CD4-positive, alpha-beta T cell treated with Interleukin-4 for 4 hours (primary cell): ENCODE measurements at regions not wholly inside any gene's neighbourhood (a gene's known extent, or its start where the extent isn't known, plus 50 kb on each side); places are given as distances from the start of the nearest gene placed in this dataset.
"Not testable (repeated sequence)": the region's sequence is repeated elsewhere in the genome, so short reads cannot be mapped to it uniquely, and the experiment has no call there.

Experiments
- DNase-seq: peaks from one replicate; pipeline ENCODE4 v3.0.0-alpha.2; 2020

DNA sequence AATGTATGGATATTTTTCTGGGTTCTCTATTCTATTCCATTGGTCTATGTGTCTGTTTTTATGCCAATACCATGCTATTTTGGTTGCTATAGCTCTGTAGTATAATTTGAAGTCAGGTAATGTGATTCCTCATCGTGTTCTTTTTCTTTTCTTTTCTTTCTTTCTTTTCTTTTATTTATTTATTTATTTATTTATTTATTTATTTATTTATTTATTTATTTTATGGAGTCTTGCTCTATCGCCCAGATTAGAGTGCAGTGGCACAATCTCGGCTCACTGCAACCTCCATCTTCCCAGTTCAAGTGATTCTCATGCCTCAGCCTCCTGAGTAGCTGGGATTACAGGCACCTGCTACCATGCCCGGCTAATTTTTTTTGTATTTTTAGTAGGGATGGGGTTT is 315.2 kb downstream of the SV2B start:
- not testable (repeated sequence) for DNase-seq

DNA sequence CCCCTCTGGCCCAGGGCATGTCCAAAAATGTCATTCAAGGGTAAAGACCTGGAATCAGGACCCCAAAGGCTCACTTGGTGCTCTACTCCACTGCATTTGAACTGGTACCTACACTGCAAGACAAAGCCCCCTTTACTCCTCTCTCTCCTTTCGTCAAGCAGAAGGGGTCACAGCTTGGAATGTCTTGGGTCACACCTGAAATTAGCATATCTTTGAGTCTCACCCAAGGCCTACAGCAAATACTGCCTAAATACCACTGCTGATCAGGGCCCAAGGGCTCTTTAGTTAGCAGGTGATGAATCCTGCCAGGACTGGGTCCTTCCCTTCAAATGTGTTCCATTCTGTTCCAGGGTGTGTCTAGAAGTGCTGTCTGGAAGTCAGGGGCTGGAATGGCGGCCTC is 320.6 kb downstream of the SV2B start:
- DNase-seq: no peak

DNA sequence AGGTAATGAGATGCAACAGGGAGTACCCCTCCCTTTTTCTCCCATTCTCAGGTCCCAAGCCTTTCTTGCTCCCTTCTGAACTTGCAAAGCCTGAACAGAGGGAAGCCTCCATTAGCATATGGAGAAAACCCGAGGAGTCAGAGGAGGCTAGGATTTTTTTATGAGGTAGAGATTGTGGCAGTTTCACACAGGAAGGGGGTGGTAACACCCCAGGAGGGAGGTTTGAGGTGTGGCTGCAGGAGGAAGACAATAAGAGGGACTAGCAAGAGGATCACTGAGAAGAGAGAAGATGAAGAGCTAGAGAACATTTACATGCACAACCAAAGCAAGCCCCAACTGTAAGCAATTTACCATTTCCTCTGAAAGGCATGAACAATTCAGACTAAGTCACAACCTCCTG is 322.7 kb downstream of the SV2B start:
- DNase-seq: peak; percentile 59

DNA sequence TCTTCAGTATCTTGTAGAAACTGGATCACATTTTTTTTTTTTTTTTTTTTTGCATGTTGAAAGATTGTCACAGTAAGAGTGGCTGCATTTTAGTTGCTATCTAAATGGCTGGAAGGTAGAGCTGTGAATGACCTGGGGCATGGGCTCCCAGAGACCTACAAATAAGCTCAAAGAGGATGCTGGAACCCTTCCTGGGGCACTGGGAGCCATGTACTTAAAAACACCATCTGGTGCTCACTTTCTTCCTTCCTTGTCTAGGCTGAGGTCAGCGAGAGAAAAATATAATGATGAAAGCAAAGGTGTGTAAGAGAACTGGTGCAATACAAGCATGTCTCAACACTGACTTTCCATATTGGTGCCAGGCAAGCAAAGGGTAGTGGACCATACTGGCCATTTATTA is 323.9 kb downstream of the SV2B start:
- DNase-seq: no peak

DNA sequence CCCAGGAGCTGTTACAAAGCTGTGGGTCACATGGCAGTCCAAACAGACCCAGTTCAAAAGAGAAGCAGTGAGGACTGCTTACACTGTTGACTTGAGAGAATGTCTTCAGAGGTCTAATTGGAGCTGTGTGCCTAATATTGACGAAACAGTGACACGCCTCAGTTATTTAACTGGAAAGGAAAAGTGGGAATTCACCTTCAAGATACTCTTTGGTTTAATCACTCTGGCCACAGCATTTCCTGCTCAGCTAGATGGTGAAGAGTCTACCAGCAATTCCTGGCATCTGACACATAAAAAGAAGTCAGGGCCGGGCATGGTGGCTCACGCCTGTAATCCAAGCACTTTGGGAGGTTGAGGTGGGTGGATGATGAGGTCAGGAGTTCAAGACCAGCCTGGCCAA is 326.4 kb downstream of the SV2B start:
- peak; percentile 56 for DNase-seq

DNA sequence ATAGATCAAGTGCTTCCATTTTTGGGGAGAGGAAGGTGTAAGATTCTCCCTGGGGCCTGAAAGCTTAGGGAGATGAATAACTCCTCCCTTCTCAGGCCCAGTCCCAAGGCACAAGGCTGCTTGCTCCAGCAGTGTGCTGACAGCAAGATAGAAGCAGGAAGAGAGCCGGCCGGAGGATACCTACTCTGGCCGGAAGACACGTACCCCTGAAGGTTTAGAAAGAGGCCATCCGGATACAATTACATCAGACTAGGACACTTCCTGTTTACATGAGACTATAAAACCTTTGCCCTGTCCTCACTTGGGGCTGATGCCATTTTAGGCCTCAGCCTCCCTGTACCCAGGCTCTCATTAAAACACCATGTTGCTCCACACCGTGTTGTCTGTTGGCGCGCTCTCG is 329.9 kb downstream of the SV2B start:
- DNase-seq: no peak

DNA sequence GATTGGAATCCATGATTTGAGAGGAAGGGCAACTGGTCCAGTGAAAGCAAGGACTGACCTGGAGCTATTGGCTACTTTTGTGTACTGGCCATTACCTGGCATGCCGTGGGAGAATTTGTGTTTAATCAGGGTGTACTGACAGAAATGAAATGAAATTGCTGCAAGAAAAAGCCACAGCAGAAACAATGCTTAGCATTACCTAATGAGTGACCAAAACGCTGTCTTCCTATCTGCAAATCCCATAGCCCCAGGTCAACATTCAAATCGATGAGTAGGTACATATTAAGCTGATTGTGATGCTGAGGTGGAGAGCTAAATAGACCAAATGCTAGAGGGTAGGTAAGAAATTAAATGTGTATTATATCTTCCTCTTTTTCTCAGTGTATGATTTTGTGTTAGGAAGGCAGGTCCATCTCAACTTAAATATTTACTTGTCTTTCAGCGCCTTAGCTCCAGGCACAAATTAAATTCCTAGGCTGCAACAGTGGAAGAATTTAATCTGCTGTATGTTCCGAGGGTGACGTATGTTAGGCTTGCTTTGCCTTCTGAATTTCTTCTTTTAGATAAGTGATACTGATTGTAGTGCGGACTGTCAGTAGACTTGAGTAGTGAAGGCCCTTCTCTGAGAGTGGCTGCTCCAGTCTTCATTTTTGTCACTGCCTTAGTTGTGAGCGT is 331.1 kb downstream of the SV2B start:
- DNase-seq: no peak

DNA sequence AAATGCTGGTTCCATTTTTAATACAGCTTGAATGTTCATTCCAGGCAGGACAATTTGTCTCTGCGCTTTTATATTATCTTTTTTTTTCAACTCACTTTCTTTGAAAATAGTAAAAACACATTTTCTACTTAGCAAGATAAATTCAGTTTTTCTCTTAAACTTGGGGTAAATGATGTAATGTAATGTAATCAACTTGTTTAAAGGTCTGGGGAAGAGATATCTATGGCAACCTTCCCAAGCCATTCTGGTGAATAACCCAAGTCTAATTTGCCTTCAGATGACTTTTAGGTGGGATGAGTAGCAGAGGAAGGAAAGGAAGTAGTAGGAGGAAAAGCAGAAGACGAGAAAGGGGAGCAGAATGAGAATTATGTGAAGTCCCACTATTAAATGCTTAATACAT is 335.1 kb downstream of the SV2B start:
- DNase-seq: no peak

DNA sequence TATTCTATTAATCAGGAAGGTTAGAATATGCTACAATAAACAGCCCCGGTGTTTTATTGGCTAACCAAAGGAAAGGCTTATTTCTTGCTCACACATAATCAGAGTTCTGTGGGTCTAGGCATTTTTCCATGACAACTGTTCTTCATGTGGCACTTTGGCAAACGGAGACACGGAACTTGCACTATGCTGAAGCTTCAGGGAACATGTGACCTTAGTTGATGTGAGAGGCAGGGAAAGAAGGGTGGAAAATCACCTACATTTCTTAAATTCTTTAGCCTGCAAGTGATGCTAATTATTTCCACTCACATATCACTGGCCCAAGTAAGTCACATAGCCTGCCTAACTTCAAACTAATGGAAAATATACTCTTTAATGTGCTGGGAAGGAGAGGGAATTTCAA is 344.6 kb downstream of the SV2B start:
- DNase-seq: no peak

DNA sequence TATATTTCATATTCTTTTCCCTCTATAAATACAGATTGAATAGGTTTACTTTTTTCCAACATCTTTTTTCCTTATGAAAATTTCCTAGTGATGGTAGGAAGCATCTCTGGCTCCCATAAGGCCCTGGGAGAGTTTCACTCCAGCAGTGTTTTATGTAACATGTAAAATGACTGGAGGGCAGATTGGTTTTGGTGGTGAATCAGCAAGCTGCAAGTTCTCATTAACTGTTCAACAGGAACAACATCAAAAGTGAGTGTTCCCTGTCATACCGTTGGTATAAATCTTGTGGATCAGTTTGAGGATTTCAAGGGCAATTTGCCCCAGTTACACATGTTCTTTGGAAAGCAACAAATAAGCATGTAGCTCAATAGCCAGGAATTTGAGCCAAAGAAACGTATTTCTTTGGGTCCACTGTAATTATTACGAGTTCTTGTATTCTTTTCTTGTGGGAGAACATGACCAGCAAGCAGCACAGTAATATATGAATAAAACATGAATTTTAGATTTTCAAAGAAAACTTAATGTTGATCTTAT is 345.7 kb downstream of the SV2B start:
- no peak for DNase-seq

DNA sequence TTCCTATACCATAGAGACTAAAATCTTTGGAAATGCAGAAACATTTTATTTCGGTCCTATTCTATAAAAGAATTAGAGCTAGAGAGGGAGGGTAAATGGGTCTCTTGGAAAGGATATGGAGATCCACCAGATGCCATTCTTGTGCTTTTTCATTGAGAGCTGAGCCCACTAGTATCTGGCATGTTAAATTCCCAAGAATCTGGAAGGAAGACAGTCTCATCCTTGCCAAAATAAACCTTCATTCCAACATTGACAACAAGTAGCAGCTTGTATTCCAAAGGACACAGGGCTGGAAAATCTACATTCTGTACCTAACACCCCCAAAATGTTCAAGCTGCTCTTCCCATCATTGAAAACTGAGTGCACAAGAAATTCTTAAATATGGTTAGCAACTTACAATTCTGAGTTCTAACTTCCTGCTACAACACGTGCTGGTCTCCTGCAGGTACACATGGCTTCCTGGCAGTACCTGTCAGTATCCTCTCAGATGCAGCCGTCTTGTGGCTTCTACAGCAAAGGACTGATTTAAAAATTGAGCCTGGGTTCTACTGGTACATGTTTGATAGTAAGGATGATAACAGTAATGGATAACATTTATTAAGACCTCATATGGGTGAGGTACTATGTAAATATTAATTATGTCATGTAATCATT is 348.1 kb downstream of the SV2B start:
- no peak for DNase-seq

DNA sequence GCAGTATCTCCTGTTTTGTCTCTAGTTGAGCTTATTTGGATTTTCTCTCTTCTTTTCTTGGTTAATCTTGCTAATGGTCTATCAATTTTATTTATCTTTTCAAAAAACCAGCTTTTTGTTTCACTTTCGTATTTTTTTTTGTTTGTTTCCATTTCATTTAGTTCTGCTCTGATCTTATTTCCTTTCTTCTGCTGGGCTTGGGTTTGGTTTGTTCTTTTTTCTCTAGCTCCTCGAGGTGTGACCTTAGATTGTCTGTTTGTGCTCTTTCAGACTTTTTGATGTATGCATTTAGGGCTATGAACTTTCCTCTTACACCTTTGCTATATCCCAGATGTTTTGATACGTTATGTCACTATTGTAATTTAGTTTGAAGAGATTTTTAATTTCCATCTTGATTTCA is 353.3 kb downstream of the SV2B start:
- peak; percentile 46 for DNase-seq

DNA sequence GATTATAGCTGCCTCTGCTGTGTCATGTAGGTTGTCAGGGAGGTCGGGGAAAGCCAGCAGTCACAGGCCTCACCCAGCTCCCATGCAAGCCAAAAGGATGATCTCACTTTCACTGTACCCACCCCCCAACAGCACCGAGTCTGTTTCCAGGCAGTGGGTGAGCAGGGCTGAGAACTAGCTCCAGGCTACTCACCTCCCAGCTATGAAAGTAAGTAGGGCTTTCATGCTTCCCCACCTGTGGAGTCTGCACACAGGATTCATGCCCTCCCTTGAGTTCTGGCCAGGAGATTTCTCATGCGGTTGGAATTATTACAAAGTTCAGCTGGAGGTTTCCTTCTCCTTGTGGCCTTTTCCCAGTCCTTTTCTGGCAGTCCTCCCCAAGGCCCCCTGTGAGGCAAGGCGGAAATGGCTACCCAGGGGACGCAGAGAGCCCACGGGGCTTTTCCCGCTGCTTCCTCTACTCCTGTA is 356.2 kb downstream of the SV2B start:
- DNase-seq: no peak

DNA sequence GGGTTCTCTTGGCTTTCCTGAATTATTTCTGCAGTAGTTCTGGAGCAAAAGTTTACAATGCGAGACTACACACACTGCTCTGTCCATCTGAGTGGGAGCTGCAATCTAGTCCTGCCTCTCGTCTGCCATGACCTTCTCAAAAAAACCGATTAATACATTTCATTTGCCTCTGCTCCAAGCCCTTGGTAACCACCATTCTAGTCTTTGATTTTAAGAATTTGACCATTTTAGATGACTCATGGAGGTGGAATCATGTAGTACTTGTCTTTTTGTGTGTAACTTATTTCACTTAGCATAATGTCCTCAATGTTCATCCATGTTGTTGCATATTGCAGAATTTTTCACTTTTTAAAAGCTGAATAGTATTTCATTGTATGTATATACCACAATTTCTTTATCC is 356.9 kb downstream of the SV2B start:
- no peak for DNase-seq

DNA sequence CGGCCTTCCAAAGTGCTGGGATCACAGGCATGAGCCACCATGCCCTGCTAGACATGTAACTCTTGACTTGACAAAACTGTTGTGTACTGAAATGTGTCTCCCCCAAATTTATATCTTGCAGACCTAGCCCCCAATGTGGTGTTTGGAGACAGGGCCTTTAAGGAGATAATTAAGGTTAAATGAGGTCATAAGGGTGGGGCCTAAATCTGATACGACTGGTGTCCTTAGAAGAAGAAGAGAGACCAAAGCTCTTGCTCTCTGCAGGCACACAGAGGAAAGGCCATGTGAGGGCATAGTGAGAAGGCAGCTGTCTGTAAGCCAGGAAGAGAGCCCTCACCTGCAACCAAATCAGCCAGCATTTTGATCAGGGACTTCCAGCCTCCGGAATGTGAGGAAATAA is 361.3 kb downstream of the SV2B start:
- DNase-seq: no peak

DNA sequence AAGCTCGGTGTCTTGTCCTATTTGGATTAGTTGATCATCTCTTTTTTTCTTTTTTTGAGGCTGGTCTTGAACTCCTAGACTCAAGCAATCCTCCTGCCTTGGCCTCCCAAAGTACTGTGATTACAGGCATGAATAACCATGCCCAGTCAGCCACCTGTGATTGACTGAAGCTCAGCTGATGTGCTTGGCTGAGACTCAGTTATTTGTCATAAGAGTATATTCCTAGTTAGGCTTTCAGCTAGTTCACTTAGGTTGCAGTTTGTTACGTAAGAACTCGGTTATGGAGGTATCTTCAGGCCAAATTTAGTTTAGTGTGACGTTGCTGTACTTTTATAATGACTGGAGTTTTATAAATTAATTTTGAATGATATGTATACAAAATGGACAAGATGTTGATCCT is 365.0 kb downstream of the SV2B start:
- DNase-seq: no peak

DNA sequence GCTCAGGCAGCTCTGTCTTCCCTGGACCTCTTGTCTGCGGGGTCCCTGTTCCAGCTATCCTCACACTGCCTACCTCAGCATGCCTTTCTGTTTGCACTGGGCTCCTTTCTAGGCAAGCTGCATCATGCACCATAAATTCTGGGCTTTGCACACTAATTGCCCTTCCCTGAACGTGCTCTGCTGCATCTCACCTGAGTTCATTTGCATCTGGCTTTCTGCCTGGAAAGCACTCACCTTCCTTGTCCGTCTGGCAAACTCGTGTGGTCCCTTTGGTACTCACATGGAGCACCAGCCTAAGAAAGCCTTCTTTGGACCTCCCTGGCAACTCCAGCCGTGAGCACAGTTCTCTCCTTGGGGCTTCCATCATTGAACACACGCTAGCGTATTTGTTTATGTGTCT is 365.6 kb downstream of the SV2B start:
- no peak for DNase-seq

DNA sequence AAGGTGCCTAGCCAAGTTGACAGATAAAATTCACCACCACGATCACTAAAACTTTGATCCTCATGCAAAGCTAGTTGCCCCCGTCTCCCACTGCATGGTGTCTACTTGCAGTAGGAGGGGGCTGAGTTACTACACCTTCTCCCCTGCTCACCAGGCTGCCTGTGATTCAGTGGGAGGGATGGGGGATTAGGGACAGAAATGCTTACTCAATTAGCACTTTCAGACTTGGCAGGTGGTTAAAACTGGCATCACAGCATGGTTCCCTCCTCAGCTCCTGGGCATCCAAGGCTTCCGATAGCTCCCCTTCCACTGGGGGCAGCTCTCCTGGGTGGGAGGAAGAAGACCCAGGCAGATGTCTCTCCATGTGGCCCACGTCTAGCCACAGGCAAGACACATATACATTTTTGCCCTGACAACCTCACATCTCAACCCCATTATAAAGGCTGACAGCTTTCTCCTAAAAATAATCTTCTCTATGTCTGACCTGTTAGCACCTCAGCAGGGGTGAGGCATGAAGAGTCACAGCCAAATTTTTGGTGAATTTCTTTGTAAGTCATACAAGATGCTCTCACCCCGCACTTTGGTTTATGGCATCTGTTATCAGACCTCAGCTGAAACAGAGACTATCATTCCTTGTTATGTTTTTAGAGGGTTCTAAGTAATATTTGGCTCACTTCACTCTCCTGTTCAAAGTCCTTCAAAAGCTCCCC is 369.0 kb downstream of the SV2B start:
- DNase-seq: peak; percentile 56

DNA sequence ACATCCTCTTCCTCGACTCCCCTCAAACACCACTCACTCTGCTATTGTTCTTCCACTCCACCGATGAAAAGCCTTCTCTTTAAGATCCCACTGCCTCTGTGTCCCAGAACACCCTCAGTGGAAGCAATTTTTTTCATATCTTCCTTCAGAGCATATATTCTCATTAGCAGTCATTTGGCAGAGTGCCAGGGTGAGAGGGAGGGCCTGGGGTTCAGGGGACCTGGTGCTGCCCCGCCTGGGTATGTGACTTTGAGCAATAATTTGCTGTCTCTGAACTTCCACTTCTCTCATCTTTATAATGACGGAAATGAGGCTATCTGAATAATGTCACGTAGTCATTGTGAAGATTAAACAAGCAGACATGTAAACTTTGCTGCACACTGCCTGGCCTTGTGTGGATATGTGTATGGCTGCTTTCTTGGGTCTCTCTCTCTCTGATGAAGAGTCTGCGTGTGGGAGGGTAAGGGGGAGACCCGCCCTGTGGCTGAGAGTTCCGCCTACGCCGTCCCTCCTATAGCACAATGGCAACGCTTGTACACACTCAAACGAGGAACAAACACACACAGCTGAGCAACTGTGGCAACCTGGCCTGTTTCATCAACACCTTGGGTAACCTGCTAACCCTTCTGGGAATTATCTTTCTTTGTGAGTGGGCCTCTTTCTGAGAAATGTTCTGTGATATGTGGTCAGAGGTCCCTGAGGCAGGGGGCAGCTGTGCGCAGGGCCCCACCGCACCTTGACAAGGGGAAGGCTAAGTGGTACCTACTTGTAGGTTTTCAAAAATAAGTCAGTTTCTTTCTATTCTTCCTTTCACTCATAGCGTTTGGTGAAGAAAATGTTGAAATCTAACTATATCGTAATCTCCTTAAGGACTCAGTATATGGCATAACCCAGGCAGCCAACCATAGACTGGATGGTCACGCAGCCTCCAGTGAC is 369.8 kb downstream of the SV2B start:
- DNase-seq: peak; percentile 94

DNA sequence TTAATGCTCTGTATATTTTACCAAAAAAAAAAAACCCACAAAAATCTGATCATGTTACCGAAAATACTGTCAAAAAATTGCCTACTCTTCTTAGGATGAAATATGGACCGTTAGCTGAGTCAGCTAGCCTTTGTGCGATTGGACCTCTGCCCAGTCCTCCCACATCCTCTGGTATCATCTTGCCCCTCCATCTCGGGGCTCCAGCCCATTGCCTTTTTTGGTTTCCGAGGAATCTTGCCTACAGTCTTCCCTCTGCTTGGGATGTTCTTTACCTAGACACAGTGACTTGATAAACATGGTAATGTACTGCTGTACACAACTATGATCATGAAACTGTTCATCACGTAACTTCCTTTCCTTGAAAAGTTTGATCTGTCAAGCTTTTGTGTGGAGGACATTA is 371.4 kb downstream of the SV2B start:
- DNase-seq: no peak

DNA sequence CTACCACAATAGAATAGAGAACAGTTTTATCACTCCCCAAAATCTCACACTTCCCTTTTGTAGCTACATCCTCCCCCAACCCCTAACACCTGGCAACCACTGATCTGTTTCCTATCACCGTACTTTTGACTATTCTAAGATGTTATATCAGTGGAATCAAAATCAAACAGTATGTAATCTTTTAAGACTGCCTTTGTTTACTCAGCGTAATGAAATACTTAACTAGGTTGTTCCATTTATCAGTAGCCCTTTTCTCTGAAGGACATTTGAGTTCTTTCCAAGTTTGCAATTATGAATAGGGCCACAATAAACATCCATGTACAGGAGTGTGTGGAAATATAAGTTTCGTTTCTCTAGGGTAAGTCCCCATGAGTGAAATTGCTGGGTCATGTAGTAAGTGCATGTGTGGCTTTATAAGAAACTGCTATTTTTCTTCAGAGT is 372.3 kb downstream of the SV2B start:
- peak; percentile 75 for DNase-seq

DNA sequence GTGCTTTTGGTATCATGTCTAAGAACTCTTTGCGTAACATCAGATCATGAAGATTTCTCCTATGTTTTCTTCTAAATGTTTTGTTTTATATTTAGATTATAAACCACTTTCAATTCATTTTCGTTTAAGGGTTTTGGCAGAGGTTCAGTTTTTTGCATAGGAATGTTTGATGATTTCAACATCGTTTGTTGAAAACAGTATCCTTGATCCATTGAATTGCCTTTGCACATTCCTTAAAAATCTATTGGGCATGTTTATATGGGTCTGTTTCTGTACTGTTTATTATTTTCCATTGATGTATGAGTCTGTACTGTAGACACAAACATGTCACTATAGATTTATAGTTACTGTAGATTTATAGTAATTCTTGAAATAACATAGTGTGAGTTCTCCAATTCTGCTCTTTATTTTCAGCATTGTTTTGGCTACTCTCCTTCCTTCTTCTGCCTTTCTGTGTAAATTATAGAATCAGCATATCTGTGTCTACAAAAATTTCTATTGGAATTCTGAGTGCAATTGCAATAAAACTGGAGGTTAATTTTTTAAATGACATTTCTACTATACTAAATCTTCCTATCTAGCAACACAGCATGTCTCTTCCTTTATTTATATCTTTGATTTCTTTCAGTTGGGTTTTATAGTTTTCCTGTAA is 374.0 kb downstream of the SV2B start:
- no peak for DNase-seq
